ENCODE measurements at regions not wholly inside any gene's neighbourhood (a gene's known extent, or its start where the extent isn't known, plus 50 kb on each side); places are given as distances from the start of the nearest gene placed in this dataset.

GRCh38 chr9:27699621-27700020 is 126.3 kb upstream of the C9orf72 start:
- H3K79me2 ChIP-seq (ENCODE audit: insufficient read depth, low read length) = no peaks in the 10 kb centered on the region
- H3K27me3 ChIP-seq (ENCODE audit: insufficient read depth, low read length) = no peaks in the 10 kb centered on the region
- H3K36me3 ChIP-seq (ENCODE audit: insufficient read depth, low read length) = no peaks in the 10 kb centered on the region
- no peak overlapping the region for H3K9ac ChIP-seq (ENCODE audit: low read length)
- H3K4me1 ChIP-seq (ENCODE audit: insufficient read depth, low read length, severe bottlenecking) = no peaks in the 10 kb centered on the region
- H2AFZ ChIP-seq (ENCODE audit: low read length) = no peak overlapping the region
- H3K9me3 ChIP-seq (ENCODE audit: low read length) = no peaks in the 10 kb centered on the region
- no peak overlapping the region for H3K4me2 ChIP-seq (ENCODE audit: low read length)
- H3K4me3 ChIP-seq (ENCODE audit: low read depth, low read length, poor library complexity, severe bottlenecking) = no peak overlapping the region
- no peaks in the 10 kb centered on the region for H4K20me1 ChIP-seq (ENCODE audit: insufficient read depth, low read length)
- no peak for TF ChIP-seq CTCF (IDR thresholded peaks at IDR 0.05; ENCODE audit: low read length)
- TF ChIP-seq EZH2 (IDR thresholded peaks at IDR 0.05; ENCODE audit: borderline replicate concordance, low read length) = no peak
- no peaks in the 10 kb centered on the region for H3F3A ChIP-seq (ENCODE audit: insufficient read depth, low read length)
- no peaks in the 10 kb centered on the region for H3K9me2 ChIP-seq (ENCODE audit: low read depth, low read length)
- no peak overlapping the region for H3K27ac ChIP-seq (ENCODE audit: low read depth, low read length, poor library complexity, severe bottlenecking)

- H3K9me2 ChIP-seq (ENCODE audit: low read depth, low read length) = no peaks in the 10 kb centered on the region
- TF ChIP-seq EZH2 (IDR thresholded peaks at IDR 0.05; ENCODE audit: borderline replicate concordance, low read length) (no peak), CTCF (IDR thresholded peaks at IDR 0.05; ENCODE audit: low read length) (no peak)
These were observed 127.7 kb upstream of the C9orf72 start for GRCh38 chr9:27701016-27701415.

GRCh38 chr9:27701587-27701986 is 128.3 kb upstream of the C9orf72 start:
- Histone ChIP-seq H3K9ac (ENCODE audit: low read length) (no peak overlapping the region), H3F3A (ENCODE audit: insufficient read depth, low read length) (no peaks in the 10 kb centered on the region), H3K4me1 (ENCODE audit: insufficient read depth, low read length, severe bottlenecking) (no peaks in the 10 kb centered on the region), H3K27ac (ENCODE audit: low read depth, low read length, poor library complexity, severe bottlenecking) (no peak overlapping the region), H4K20me1 (ENCODE audit: insufficient read depth, low read length) (no peaks in the 10 kb centered on the region), H3K27me3 (ENCODE audit: insufficient read depth, low read length) (no peaks in the 10 kb centered on the region), H2AFZ (ENCODE audit: low read length) (no peak overlapping the region), H3K36me3 (ENCODE audit: insufficient read depth, low read length) (no peaks in the 10 kb centered on the region), H3K79me2 (ENCODE audit: insufficient read depth, low read length) (no peaks in the 10 kb centered on the region), H3K4me2 (ENCODE audit: low read length) (no peak overlapping the region), H3K4me3 (ENCODE audit: low read depth, low read length, poor library complexity, severe bottlenecking) (no peak overlapping the region), H3K9me3 (ENCODE audit: low read length) (no peaks in the 10 kb centered on the region), H3K9me2 (ENCODE audit: low read depth, low read length) (no peaks in the 10 kb centered on the region)
- TF ChIP-seq CTCF (IDR thresholded peaks at IDR 0.05; ENCODE audit: low read length) (no peak), EZH2 (IDR thresholded peaks at IDR 0.05; ENCODE audit: borderline replicate concordance, low read length) (no peak)

More at GRCh38 chr9:27701016-27701415, 127.7 kb upstream of the C9orf72 start:
- Histone ChIP-seq H3K9ac (ENCODE audit: low read length) (no peak overlapping the region), H3K36me3 (ENCODE audit: insufficient read depth, low read length) (no peaks in the 10 kb centered on the region), H3F3A (ENCODE audit: insufficient read depth, low read length) (no peaks in the 10 kb centered on the region), H2AFZ (ENCODE audit: low read length) (no peak overlapping the region), H3K79me2 (ENCODE audit: insufficient read depth, low read length) (no peaks in the 10 kb centered on the region), H3K27ac (ENCODE audit: low read depth, low read length, poor library complexity, severe bottlenecking) (no peak overlapping the region), H3K4me2 (ENCODE audit: low read length) (no peak overlapping the region), H4K20me1 (ENCODE audit: insufficient read depth, low read length) (no peaks in the 10 kb centered on the region), H3K4me1 (ENCODE audit: insufficient read depth, low read length, severe bottlenecking) (no peaks in the 10 kb centered on the region), H3K4me3 (ENCODE audit: low read depth, low read length, poor library complexity, severe bottlenecking) (no peak overlapping the region), H3K27me3 (ENCODE audit: insufficient read depth, low read length) (no peaks in the 10 kb centered on the region), H3K9me3 (ENCODE audit: low read length) (no peaks in the 10 kb centered on the region)
